ENCODE measurements at regions not wholly inside any gene's neighbourhood (a gene's known extent, or its start where the extent isn't known, plus 50 kb on each side); places are given as distances from the start of the nearest gene placed in this dataset.
"Not testable (repeated sequence)": the region's sequence is repeated elsewhere in the genome, so short reads cannot be mapped to it uniquely, and the experiment has no call there.

DNA sequence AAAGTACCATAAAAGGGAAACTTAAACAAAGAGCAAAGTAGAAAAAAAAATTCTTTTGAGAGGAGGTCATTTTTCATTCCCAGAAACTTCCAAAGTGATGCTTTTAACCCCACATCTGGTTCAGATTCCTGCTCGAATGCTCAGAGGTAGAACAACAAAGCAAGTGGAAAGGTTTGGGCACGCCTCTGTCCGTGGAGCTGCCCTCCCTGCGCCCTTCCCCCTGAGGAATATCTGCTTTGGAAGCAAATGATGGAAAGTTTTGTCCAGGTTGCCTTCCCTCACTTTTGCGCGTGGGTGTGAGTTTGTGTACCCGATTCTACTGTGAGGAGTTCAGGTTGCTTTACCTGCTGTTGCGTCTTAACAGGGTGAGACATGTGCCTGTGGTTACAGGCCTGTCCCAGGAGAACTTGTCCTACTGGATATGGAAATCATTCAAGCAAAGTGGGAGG is 110.2 kb downstream of the KLF5 start:
- Mint-ChIP-seq H3K27me3 (peaks cover 0 to 5% (median 0%) of the 10 kb centered on the region in 5 donors), H3K9me3 (peaks cover 0 to 5% (median 0%) of the 10 kb centered on the region in 11 donors), H3K27ac (no peak overlapping the region), H3K36me3 (no peaks in the 10 kb centered on the region), H3K4me3 (no peak overlapping the region), H3K4me1 (peaks cover 0 to 7% (median 5%) of the 10 kb centered on the region in 7 donors)
- Histone ChIP-seq H3K36me3 (ENCODE audit: control insufficient read depth in 2 of 3, insufficient read depth in 3 of 3, low read length in 3 of 3) (no peaks in the 10 kb centered on the region), H3K27ac (ENCODE audit: low read depth, low read length) (no peak overlapping the region), H3K9me3 (ENCODE audit: control insufficient read depth in 2 of 3, low read length in 3 of 3) (no peaks in the 10 kb centered on the region), H3K4me3 (ENCODE audit: low read length) (no peak overlapping the region), H3K27me3 (ENCODE audit: control insufficient read depth in 2 of 2, insufficient read depth in 2 of 2, low read length in 2 of 2) (no peaks in the 10 kb centered on the region), H3K4me1 (ENCODE audit: control insufficient read depth in 2 of 2, insufficient read depth in 2 of 2, low read length in 2 of 2) (no peaks in the 10 kb centered on the region)
- intact Hi-C loops (cut with micrococcal nuclease): no loop called here
- POLR2A ChIA-PET: no interaction called here
- no peak for DNase-seq
- no peak for ATAC-seq
- CTCF ChIA-PET: interaction anchor here (0.6 kb wide), 1 partner anchor 26 kb away, joined by 6 read pairs; no protein-coding TSS in a partner anchor

DNA sequence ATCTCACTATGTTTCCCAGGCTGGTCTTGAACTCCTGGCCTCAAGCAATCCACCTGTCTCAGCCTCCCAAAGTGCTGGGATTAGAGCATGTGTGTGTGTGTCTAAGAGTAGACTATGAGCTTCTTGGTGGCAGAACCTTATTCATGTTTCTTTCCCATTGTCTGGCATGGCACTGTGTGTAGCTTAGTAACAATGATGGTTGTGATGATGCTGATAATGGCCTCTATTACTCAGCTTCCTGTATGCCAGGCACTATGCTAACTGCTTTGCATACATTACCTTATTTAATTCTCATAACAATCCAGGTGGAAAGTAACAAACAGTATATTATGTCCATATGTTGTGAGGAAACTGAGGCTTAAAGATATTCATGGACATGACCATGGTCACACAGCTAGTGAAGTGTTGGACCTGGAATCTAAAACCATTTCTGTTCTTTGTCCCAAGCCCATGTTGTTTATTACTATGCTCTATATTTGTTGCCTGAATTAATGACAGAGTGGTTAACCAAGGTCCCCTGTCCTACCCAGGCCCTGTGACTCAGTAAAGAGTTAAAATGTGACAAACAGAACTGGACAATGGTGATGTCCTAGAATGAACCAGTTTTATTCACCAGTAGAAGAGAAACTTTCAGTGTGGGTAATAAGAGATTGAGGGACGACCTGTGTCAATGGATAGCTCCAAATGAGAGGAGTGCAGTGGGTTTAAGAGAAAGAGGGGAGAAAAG is 109.6 kb downstream of the KLF5 start:
- no peaks in the 10 kb centered on the region for H3K9me3 ChIP-seq (ENCODE audit: control insufficient read depth in 2 of 3, low read length in 3 of 3)
- Mint-ChIP-seq H3K4me1 (peaks cover 0 to 7% (median 5%) of the 10 kb centered on the region in 7 donors), H3K27me3 (peaks cover 0 to 5% (median 0%) of the 10 kb centered on the region in 5 donors), H3K9me3 (peaks cover 0 to 5% (median 0%) of the 10 kb centered on the region in 11 donors), H3K27ac (no peak overlapping the region), H3K36me3 (no peaks in the 10 kb centered on the region), H3K4me3 (no peak overlapping the region)
- no peaks in the 10 kb centered on the region for H3K4me1 ChIP-seq (ENCODE audit: control insufficient read depth in 2 of 2, insufficient read depth in 2 of 2, low read length in 2 of 2)
- no peaks in the 10 kb centered on the region for H3K27me3 ChIP-seq (ENCODE audit: control insufficient read depth in 2 of 2, insufficient read depth in 2 of 2, low read length in 2 of 2)
- ATAC-seq (no peak), DNase-seq (no peak)
- no peak overlapping the region for H3K4me3 ChIP-seq (ENCODE audit: low read length)
- no peak overlapping the region for H3K27ac ChIP-seq (ENCODE audit: low read depth, low read length)
- ChIA-PET CTCF (no interaction called here), POLR2A (no interaction called here)
- no peaks in the 10 kb centered on the region for H3K36me3 ChIP-seq (ENCODE audit: control insufficient read depth in 2 of 3, insufficient read depth in 3 of 3, low read length in 3 of 3)
- intact Hi-C loops (cut with micrococcal nuclease): no loop called here

DNA sequence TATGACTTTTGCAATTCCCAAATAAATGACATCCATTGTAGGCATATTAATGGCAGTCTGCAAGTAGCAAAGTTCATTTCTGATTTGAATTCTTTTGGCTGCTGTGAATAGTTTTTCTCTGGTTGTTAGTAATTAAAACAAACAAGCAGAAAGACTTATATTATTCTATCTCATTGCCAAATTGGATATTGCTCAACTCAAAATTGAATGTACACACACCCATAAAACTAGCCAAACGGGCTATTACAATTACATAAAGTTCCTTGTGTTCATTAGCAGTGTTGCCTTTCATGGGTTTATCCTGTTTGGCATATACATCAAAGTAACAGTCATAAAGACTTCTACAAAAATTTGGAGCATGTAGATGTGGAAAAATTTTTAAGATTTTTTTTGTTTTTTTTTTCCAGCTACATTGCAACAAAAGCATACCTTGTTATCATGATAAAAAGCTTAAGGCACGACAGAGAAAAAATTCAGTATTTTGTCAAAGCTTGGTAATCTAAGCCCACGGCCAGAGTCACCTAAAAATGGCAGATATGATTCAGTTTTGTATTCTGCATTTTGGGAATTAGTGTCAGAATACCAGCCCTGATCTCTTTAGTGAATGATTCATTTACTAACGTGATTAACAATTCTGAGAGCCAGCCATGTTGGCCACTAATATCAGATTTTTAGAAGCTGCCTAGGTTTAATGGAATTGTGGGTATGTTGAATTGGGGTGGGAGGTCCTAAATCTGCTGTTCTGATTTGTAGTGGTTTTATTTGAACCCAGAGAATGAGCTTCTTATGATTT is 108.4 kb downstream of the KLF5 start:
- H3K36me3 Mint-ChIP-seq: no peaks in the 10 kb centered on the region
- intact Hi-C loops (cut with micrococcal nuclease): no loop called here
- H3K4me1 ChIP-seq (ENCODE audit: control insufficient read depth in 2 of 2, insufficient read depth in 2 of 2, low read length in 2 of 2): no peaks in the 10 kb centered on the region
- no peaks in the 10 kb centered on the region for H3K27me3 ChIP-seq (ENCODE audit: control insufficient read depth in 2 of 2, insufficient read depth in 2 of 2, low read length in 2 of 2)
- H3K36me3 ChIP-seq (ENCODE audit: control insufficient read depth in 2 of 3, insufficient read depth in 3 of 3, low read length in 3 of 3): no peaks in the 10 kb centered on the region
- ATAC-seq (no peak), DNase-seq (no peak)
- POLR2A ChIA-PET: no interaction called here
- H3K9me3 Mint-ChIP-seq: peaks cover 0 to 5% (median 0%) of the 10 kb centered on the region in 11 donors
- no peaks in the 10 kb centered on the region for H3K9me3 ChIP-seq (ENCODE audit: control insufficient read depth in 2 of 3, low read length in 3 of 3)
- H3K27me3 Mint-ChIP-seq: peaks cover 0 to 5% (median 0%) of the 10 kb centered on the region in 5 donors
- CTCF ChIA-PET: no interaction called here
- no peak overlapping the region for H3K4me3 ChIP-seq (ENCODE audit: low read length)
- H3K27ac ChIP-seq (ENCODE audit: low read depth, low read length): no peak overlapping the region
- H3K4me3 Mint-ChIP-seq: no peak overlapping the region
- no peak overlapping the region for H3K27ac Mint-ChIP-seq
- H3K4me1 Mint-ChIP-seq: peaks cover 0 to 7% (median 5%) of the 10 kb centered on the region in 7 donors

DNA sequence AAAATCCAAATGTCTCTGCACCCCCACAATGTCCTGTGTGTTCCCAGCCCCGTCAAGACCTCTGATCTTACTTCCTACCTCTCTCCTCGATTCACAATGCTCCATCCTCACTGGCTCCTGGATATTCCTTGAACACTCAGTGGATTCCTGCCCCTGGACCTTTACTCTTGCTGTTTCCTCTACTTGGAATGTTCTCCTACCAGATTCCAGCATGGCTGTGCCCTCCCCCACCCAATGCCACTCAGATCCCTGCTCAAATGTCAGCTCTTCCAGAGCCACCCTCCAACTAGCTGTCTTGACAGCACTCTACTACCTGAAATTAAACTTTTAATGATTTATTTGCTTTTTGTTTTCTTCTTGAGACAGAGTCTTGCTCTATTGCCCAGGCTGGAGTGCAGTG is 107.4 kb downstream of the KLF5 start:
- intact Hi-C loops (cut with micrococcal nuclease): no loop called here
- peaks cover 0 to 5% (median 0%) of the 10 kb centered on the region in 11 donors for H3K9me3 Mint-ChIP-seq
- no peaks in the 10 kb centered on the region for H3K36me3 ChIP-seq (ENCODE audit: control insufficient read depth in 2 of 3, insufficient read depth in 3 of 3, low read length in 3 of 3)
- no peaks in the 10 kb centered on the region for H3K36me3 Mint-ChIP-seq
- no peak overlapping the region for H3K27ac ChIP-seq (ENCODE audit: low read depth, low read length)
- POLR2A ChIA-PET: interaction anchor here (0.6 kb wide), 1 partner anchor 9 kb away, joined by 4 read pairs; no protein-coding TSS in a partner anchor
- H3K4me3 Mint-ChIP-seq: no peak overlapping the region
- CTCF ChIA-PET: no interaction called here
- no peak overlapping the region for H3K4me3 ChIP-seq (ENCODE audit: low read length)
- H3K27me3 Mint-ChIP-seq: peaks cover 0 to 5% (median 0%) of the 10 kb centered on the region in 5 donors
- H3K9me3 ChIP-seq (ENCODE audit: control insufficient read depth in 2 of 3, low read length in 3 of 3): no peaks in the 10 kb centered on the region
- H3K4me1 ChIP-seq (ENCODE audit: control insufficient read depth in 2 of 2, insufficient read depth in 2 of 2, low read length in 2 of 2): no peaks in the 10 kb centered on the region
- peaks cover 0 to 5% (median 5%) of the 10 kb centered on the region in 7 donors for H3K4me1 Mint-ChIP-seq
- ATAC-seq (no peak), DNase-seq (no peak)
- H3K27me3 ChIP-seq (ENCODE audit: control insufficient read depth in 2 of 2, insufficient read depth in 2 of 2, low read length in 2 of 2): no peaks in the 10 kb centered on the region
- H3K27ac Mint-ChIP-seq: no peak overlapping the region

DNA sequence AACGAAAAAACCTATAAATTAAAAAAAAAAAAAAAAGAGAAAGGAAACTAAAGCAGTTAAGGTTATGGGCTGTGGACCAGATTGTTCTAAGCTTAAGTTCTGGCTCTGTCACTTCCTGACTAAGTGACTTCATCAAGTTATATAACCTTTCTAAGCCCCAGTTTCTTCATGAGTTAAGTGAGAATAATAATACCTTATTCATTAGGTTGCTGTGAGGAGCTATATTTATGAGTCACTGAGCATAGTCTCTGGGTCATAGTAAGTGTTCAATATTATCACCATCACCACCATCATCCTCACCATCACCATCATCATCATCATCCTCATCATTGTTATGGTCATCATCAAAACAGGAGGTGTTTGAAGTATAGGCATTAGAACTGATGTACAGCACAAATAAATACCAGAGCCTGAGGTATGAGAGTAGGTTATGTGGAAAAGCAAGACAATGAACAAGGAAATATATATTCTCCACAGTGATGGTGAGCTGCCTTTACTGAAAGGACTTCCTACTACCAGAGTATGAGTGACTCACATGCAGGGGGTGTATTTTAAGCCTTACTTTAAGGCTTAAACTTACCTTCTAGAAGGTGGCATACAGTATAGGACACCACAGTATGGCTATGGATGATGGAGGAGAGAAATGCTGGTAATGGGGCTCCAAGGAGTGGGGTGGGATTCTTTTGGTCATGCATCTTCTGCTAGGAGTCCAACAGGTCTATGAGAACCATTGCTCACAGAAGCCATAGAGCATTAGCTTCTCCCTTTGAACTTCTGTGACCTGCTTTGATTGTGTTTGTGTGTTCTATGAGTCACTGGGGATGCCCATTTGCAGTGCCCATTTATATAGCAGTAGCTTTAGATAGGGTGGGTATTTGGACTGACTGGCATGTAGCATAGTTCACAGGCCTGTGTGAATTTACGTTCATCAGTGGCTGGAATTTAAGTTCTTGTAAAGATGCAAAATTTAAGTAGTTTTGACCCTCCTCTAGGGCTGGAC is 104.4 kb downstream of the KLF5 start:
- ATAC-seq (no peak), DNase-seq (no peak)
- H3K4me3 ChIP-seq (ENCODE audit: low read length): no peak overlapping the region
- intact Hi-C loops (cut with micrococcal nuclease): no loop called here
- no peaks in the 10 kb centered on the region for H3K36me3 ChIP-seq (ENCODE audit: control insufficient read depth in 2 of 3, insufficient read depth in 3 of 3, low read length in 3 of 3)
- Mint-ChIP-seq H3K9me3 (peaks cover 0 to 11% (median 2%) of the 10 kb centered on the region in 11 donors), H3K4me3 (no peak overlapping the region), H3K36me3 (peaks cover 0 to 4% (median 0%) of the 10 kb centered on the region in 5 donors), H3K27ac (no peak overlapping the region), H3K27me3 (peaks cover 0 to 5% (median 0%) of the 10 kb centered on the region in 5 donors), H3K4me1 (peaks cover 0 to 2% (median 0%) of the 10 kb centered on the region in 7 donors)
- no peaks in the 10 kb centered on the region for H3K4me1 ChIP-seq (ENCODE audit: control insufficient read depth in 2 of 2, insufficient read depth in 2 of 2, low read length in 2 of 2)
- POLR2A ChIA-PET: no interaction called here
- CTCF ChIA-PET: interaction anchor here (0.5 to 0.7 kb wide), 2 partner anchors 56 to 106 kb away, joined by 4 to 5 read pairs; no protein-coding TSS in a partner anchor
- no peaks in the 10 kb centered on the region for H3K27me3 ChIP-seq (ENCODE audit: control insufficient read depth in 2 of 2, insufficient read depth in 2 of 2, low read length in 2 of 2)
- no peak overlapping the region for H3K27ac ChIP-seq (ENCODE audit: low read depth, low read length)
- no peaks in the 10 kb centered on the region for H3K9me3 ChIP-seq (ENCODE audit: control insufficient read depth in 2 of 3, low read length in 3 of 3)

DNA sequence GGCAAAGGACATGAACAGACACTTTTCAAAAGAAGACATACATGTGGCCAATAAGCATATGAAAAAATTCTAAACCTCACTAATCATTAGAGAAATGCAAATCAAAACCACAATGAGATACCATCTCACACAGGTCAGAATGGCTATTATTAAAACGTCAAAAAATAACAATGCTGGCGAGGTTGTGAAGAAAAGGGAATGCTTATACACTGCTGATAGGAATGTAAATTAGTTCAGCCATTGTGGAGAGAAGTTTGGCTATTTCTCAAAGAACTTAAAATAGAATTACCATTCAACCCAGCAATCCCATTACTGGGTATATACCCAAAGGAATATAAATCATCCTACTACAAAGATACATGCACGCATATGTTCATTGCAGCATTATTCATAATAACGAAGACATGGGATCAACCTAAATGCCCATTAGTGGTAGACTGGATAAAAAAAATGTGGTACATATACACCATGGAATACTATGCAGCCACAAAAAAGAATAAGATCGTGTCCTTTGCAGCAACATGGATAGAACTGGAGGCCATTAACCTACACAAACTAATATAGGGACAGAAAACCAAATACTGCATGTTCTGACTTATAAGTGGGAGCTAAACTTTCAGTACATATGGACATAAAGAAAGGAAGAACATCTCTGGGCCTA is 101.7 kb downstream of the KLF5 start:
- H3K36me3 Mint-ChIP-seq; H3K4me3 ChIP-seq (ENCODE audit: low read length); H3K36me3 ChIP-seq (ENCODE audit: control insufficient read depth in 2 of 3, insufficient read depth in 3 of 3, low read length in 3 of 3); H3K27ac Mint-ChIP-seq; ATAC-seq; H3K9me3 ChIP-seq (ENCODE audit: control insufficient read depth in 2 of 3, low read length in 3 of 3); H3K27ac ChIP-seq (ENCODE audit: low read depth, low read length); intact Hi-C loops (cut with micrococcal nuclease); H3K4me3 Mint-ChIP-seq; CTCF ChIA-PET; H3K9me3 Mint-ChIP-seq; POLR2A ChIA-PET; DNase-seq; H3K4me1 Mint-ChIP-seq; H3K27me3 ChIP-seq (ENCODE audit: control insufficient read depth in 2 of 2, insufficient read depth in 2 of 2, low read length in 2 of 2); H3K4me1 ChIP-seq (ENCODE audit: control insufficient read depth in 2 of 2, insufficient read depth in 2 of 2, low read length in 2 of 2); H3K27me3 Mint-ChIP-seq: not testable (repeated sequence)

Data from naive thymus-derived CD4-positive, alpha-beta T cell (primary cell).